ENCODE measurements at regions not wholly inside any gene's neighbourhood (a gene's known extent, or its start where the extent isn't known, plus 50 kb on each side); places are given as distances from the start of the nearest gene placed in this dataset.

- TF ChIP-seq GATA2 (IDR thresholded peaks at IDR 0.05; ENCODE audit: low read depth, low read length) (no peak), GATA3 (IDR thresholded peaks at IDR 0.05; ENCODE audit: low read depth, low read length) (no peak)
Measured at GRCh38 chr10:25815236-25815635, 118.8 kb upstream of the MYO3A start.

All from SH-SY5Y (cell line).